GM21360 (cell line): ENCODE measurements at regions not wholly inside any gene's neighbourhood (a gene's known extent, or its start where the extent isn't known, plus 50 kb on each side); places are given as distances from the start of the nearest gene placed in this dataset.
"Not testable (repeated sequence)": the region's sequence is repeated elsewhere in the genome, so short reads cannot be mapped to it uniquely, and the experiment has no call there.

Experiments
- ATAC-seq: cut with Tn5 transposase; IDR thresholded peaks from one replicate; pipeline ENCODE4 v1.9.1; 2021; ENCODE audit warnings: mild to moderate bottlenecking, moderate library complexity; ENCODE audit not compliant: unreplicated experiment

GRCh38 chr20:53872561-53873229 lies 197.7 kb downstream of the BCAS1 start:
- peak; percentile 48 for ATAC-seq

- ATAC-seq, result no peak
Observed at GRCh38 chr20:53872081-53872541, 198.3 kb downstream of the BCAS1 start.

- no peak for ATAC-seq
Observed at GRCh38 chr20:53871541-53871940, 198.9 kb downstream of the BCAS1 start.

GRCh38 chr20:53870426-53871315 lies 199.7 kb downstream of the BCAS1 start:
- ATAC-seq, result no peak

GRCh38 chr20:53869466-53870258 lies 200.7 kb downstream of the BCAS1 start:
- peak; percentile 48 for ATAC-seq

- ATAC-seq, result no peak
Observed at GRCh38 chr20:53867741-53868351, 202.5 kb downstream of the BCAS1 start.

GRCh38 chr20:53866794-53867740 lies 203.3 kb downstream of the BCAS1 start:
- no peak for ATAC-seq

GRCh38 chr20:53865901-53866793 lies 204.2 kb downstream of the BCAS1 start:
- ATAC-seq, result no peak

GRCh38 chr20:53864765-53865683 lies 205.4 kb downstream of the BCAS1 start:
- ATAC-seq, result not testable (repeated sequence)

GRCh38 chr20:53863923-53864641 lies 206.3 kb downstream of the BCAS1 start:
- ATAC-seq, result not testable (repeated sequence)

GRCh38 chr20:53863535-53863922 lies 206.9 kb downstream of the BCAS1 start:
- not testable (repeated sequence) for ATAC-seq

GRCh38 chr20:53863039-53863438 lies 207.4 kb downstream of the BCAS1 start:
- ATAC-seq, result not testable (repeated sequence)

- not testable (repeated sequence) for ATAC-seq
Observed at GRCh38 chr20:53862490-53862889, 207.9 kb downstream of the BCAS1 start.

- ATAC-seq, result not testable (repeated sequence)
Observed at GRCh38 chr20:53862136-53862397, 208.3 kb downstream of the BCAS1 start.

GRCh38 chr20:53859684-53860083 lies 210.7 kb downstream of the BCAS1 start:
- ATAC-seq, result no peak

- not testable (repeated sequence) for ATAC-seq
Observed at GRCh38 chr20:53859009-53859408, 211.4 kb downstream of the BCAS1 start.

- not testable (repeated sequence) for ATAC-seq
Observed at GRCh38 chr20:53858516-53858915, 211.9 kb downstream of the BCAS1 start.
